ENCODE measurements at regions not wholly inside any gene's neighbourhood (a gene's known extent, or its start where the extent isn't known, plus 50 kb on each side); places are given as distances from the start of the nearest gene placed in this dataset.

- H4K20me1 ChIP-seq (ENCODE audit: control insufficient read depth, extremely low read depth, insufficient read depth, low read length) = no peaks in the 10 kb centered on the region
- no peaks in the 10 kb centered on the region for H3K36me3 ChIP-seq (ENCODE audit: control insufficient read depth, insufficient read depth, low read length)
- no peak overlapping the region for H3K27ac ChIP-seq (ENCODE audit: insufficient read depth, low read length)
- H3K9me3 ChIP-seq (ENCODE audit: control insufficient read depth, insufficient read depth, low read depth, low read length) = no peaks in the 10 kb centered on the region
- no peaks in the 10 kb centered on the region for H3K4me1 ChIP-seq (ENCODE audit: control insufficient read depth, extremely low read depth, insufficient read depth, low read length)
- H3K9ac ChIP-seq (ENCODE audit: insufficient read depth, low read length) = no peak overlapping the region
- no peak overlapping the region for H3K4me3 ChIP-seq (replicated peaks in 1 of 4; ENCODE audit: control extremely low read depth in 1 of 4, insufficient read depth in 1 of 4, low read depth in 3 of 4, low read length in 4 of 4)
- TF ChIP-seq CTCF (conservative IDR thresholded peaks at IDR 0.05 in 1 of 2, IDR thresholded peaks at IDR 0.05 in 1 of 2; ENCODE audit: low read depth in 1 of 2, low read length in 2 of 2) = no peak
- no peak for TF ChIP-seq EZH2 (IDR thresholded peaks at IDR 0.05; ENCODE audit: low read length, missing control alignments)
- H2AFZ ChIP-seq (ENCODE audit: low read length) = no peak overlapping the region
- no peak overlapping the region for H3K4me2 ChIP-seq (ENCODE audit: extremely low read depth, insufficient read depth, low read length)
- no peak for DNase-seq (ENCODE audit: low read depth in 2 of 2)
- no peaks in the 10 kb centered on the region for H3K27me3 ChIP-seq (ENCODE audit: control insufficient read depth, insufficient read depth, low read length)
- H3K79me2 ChIP-seq (ENCODE audit: control insufficient read depth, insufficient read depth, low read length) = no peaks in the 10 kb centered on the region
Observed at GRCh38 chr7:156034397-156034796, 222.1 kb upstream of the SHH start.

- Histone ChIP-seq H3K27ac (ENCODE audit: insufficient read depth, low read length) (no peak overlapping the region), H2AFZ (ENCODE audit: low read length) (no peak overlapping the region), H3K4me3 (replicated peaks in 1 of 4; ENCODE audit: control extremely low read depth in 1 of 4, insufficient read depth in 1 of 4, low read depth in 3 of 4, low read length in 4 of 4) (no peak overlapping the region), H3K4me2 (ENCODE audit: extremely low read depth, insufficient read depth, low read length) (no peak overlapping the region), H3K79me2 (ENCODE audit: control insufficient read depth, insufficient read depth, low read length) (no peaks in the 10 kb centered on the region), H3K27me3 (ENCODE audit: control insufficient read depth, insufficient read depth, low read length) (no peaks in the 10 kb centered on the region), H3K4me1 (ENCODE audit: control insufficient read depth, extremely low read depth, insufficient read depth, low read length) (no peaks in the 10 kb centered on the region), H3K9me3 (ENCODE audit: control insufficient read depth, insufficient read depth, low read depth, low read length) (no peaks in the 10 kb centered on the region), H3K9ac (ENCODE audit: insufficient read depth, low read length) (no peak overlapping the region), H3K36me3 (ENCODE audit: control insufficient read depth, insufficient read depth, low read length) (no peaks in the 10 kb centered on the region), H4K20me1 (ENCODE audit: control insufficient read depth, extremely low read depth, insufficient read depth, low read length) (no peaks in the 10 kb centered on the region)
- no peak for DNase-seq (ENCODE audit: low read depth in 2 of 2)
- no peak for TF ChIP-seq EZH2 (IDR thresholded peaks at IDR 0.05; ENCODE audit: low read length, missing control alignments)
- no peak for TF ChIP-seq CTCF (conservative IDR thresholded peaks at IDR 0.05 in 1 of 2, IDR thresholded peaks at IDR 0.05 in 1 of 2; ENCODE audit: low read depth in 1 of 2, low read length in 2 of 2)
Observed at GRCh38 chr7:156032973-156033372, 220.7 kb upstream of the SHH start.

- DNase-seq (ENCODE audit: low read depth in 2 of 2) = no peak
- H3K4me3 ChIP-seq (replicated peaks in 1 of 4; ENCODE audit: control extremely low read depth in 1 of 4, insufficient read depth in 1 of 4, low read depth in 3 of 4, low read length in 4 of 4) = no peak overlapping the region
- H3K9ac ChIP-seq (ENCODE audit: insufficient read depth, low read length) = no peak overlapping the region
- H3K27ac ChIP-seq (ENCODE audit: insufficient read depth, low read length) = no peak overlapping the region
- no peaks in the 10 kb centered on the region for H3K27me3 ChIP-seq (ENCODE audit: control insufficient read depth, insufficient read depth, low read length)
- TF ChIP-seq EZH2 (IDR thresholded peaks at IDR 0.05; ENCODE audit: low read length, missing control alignments) = no peak
- TF ChIP-seq CTCF (conservative IDR thresholded peaks at IDR 0.05 in 1 of 2, IDR thresholded peaks at IDR 0.05 in 1 of 2; ENCODE audit: low read depth in 1 of 2, low read length in 2 of 2) = no peak
- H3K79me2 ChIP-seq (ENCODE audit: control insufficient read depth, insufficient read depth, low read length) = no peaks in the 10 kb centered on the region
- no peak overlapping the region for H2AFZ ChIP-seq (ENCODE audit: low read length)
- no peaks in the 10 kb centered on the region for H3K36me3 ChIP-seq (ENCODE audit: control insufficient read depth, insufficient read depth, low read length)
- H3K4me1 ChIP-seq (ENCODE audit: control insufficient read depth, extremely low read depth, insufficient read depth, low read length) = no peaks in the 10 kb centered on the region
- no peaks in the 10 kb centered on the region for H4K20me1 ChIP-seq (ENCODE audit: control insufficient read depth, extremely low read depth, insufficient read depth, low read length)
- H3K9me3 ChIP-seq (ENCODE audit: control insufficient read depth, insufficient read depth, low read depth, low read length) = no peaks in the 10 kb centered on the region
- H3K4me2 ChIP-seq (ENCODE audit: extremely low read depth, insufficient read depth, low read length) = no peak overlapping the region
Observed at GRCh38 chr7:156031679-156032478, 219.6 kb upstream of the SHH start.
